Activated CD8-positive, alpha-beta T cell treated with anti-CD3 and anti-CD28 coated beads, Interleukin-2, amount 10 ng/mL, durations not matched to agents 7 days and 5 days (primary cell): ENCODE measurements at regions not wholly inside any gene's neighbourhood (a gene's known extent, or its start where the extent isn't known, plus 50 kb on each side); places are given as distances from the start of the nearest gene placed in this dataset.

Experiments
- ATAC-seq: fragments of 150-1000 bp; cut with Tn5 transposase; one replicate; pipeline ENCODE4 v1.10.0; 2021; ENCODE audit warnings: moderate library complexity
- CTCF ChIA-PET: fragments of 350-600 bp; sonication (Branson Sonifier 250); formaldehyde crosslinking; loops from one replicate; lab custom pipeline; 2021; ENCODE audit warnings: antibody characterized with exemption; lab: Charles Lee
- POLR2A ChIA-PET: fragments of 350-600 bp; sonication (Branson Sonifier 250); formaldehyde crosslinking; loops from one replicate; lab custom pipeline; 2021; ENCODE audit warnings: antibody characterized with exemption; lab: Charles Lee
- DNase-seq: peaks from one replicate; pipeline ENCODE4 v3.0.0-alpha.2; 2020
- H3K27ac Mint-ChIP-seq: one replicate; pipeline ENCODE4 v1.8.0; 2021; ENCODE audit warnings: mild to moderate bottlenecking, mixed read lengths
- H3K27me3 Mint-ChIP-seq: one replicate; pipeline ENCODE4 v1.8.0; 2021; ENCODE audit warnings: low read depth, mixed read lengths
- H3K36me3 Mint-ChIP-seq: one replicate; pipeline ENCODE4 v1.8.0; 2021; ENCODE audit warnings: low read depth, mixed read lengths
- H3K4me1 Mint-ChIP-seq: one replicate; pipeline ENCODE4 v1.8.0; 2021; ENCODE audit warnings: low read depth, mixed read lengths
- H3K4me3 Mint-ChIP-seq: one replicate; pipeline ENCODE4 v1.8.0; 2021; ENCODE audit warnings: mild to moderate bottlenecking, mixed read lengths
- H3K9me3 Mint-ChIP-seq: one replicate; pipeline ENCODE4 v1.8.0; 2022; ENCODE audit warnings: mixed read lengths; ENCODE audit not compliant: insufficient read depth

DNA sequence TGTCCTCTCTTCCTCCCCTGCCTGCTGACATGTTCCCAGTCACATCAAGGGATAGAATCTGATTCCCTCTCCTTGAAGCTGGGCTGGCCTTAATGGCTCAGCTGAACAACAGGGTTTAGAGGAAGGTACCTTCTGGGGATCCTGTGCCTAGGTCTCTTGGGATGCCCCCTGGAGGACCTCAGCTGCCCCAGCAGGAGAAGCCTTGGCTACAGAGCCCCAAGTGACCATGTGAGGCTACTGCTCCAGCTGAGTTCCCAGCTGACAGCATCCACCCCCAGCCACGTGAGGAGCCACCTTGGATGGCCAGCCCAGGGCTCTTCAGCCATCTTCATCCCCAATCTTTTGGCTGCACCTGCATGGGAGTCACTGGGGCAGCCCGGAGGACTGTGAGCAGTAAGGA lies 1499.3 kb downstream of the TBC1D22A start:
- no peak overlapping the region for H3K4me3 Mint-ChIP-seq
- no peaks in the 10 kb centered on the region for H3K4me1 Mint-ChIP-seq
- H3K27ac Mint-ChIP-seq = no peak overlapping the region
- no peaks in the 10 kb centered on the region for H3K27me3 Mint-ChIP-seq
- ATAC-seq (no peak), DNase-seq (no peak)
- ChIA-PET CTCF (no interaction called here), POLR2A (no interaction called here)
- H3K36me3 Mint-ChIP-seq = no peaks in the 10 kb centered on the region
- H3K9me3 Mint-ChIP-seq = no peaks in the 10 kb centered on the region

DNA sequence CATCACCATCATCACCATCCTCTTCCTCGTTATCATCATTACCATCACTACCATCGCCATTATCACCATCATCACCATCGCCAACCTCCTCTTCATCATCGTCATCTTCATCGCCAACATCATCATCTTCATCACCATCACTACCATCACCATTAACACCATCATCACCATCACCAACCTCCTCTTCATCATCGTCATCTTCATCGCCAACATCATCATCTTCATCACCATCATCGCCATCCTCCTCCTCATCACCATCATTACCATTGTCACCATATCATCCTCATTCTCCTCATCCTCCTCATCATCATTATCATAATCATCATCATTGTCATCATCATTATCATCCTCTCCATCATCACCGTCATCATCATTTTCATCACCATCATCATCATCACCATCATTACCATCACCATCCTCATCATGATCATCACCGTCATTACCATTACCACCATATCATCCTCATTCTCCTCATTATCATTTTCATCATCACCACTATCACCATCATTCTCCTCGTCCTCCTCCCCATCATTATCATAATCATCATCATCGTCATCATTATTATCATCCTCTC lies 1498.7 kb downstream of the TBC1D22A start:
- no peaks in the 10 kb centered on the region for H3K36me3 Mint-ChIP-seq
- H3K27me3 Mint-ChIP-seq = no peaks in the 10 kb centered on the region
- ATAC-seq (no peak), DNase-seq (no peak)
- POLR2A ChIA-PET = no interaction called here
- CTCF ChIA-PET = no interaction called here
- no peak overlapping the region for H3K27ac Mint-ChIP-seq
- no peaks in the 10 kb centered on the region for H3K4me1 Mint-ChIP-seq
- H3K4me3 Mint-ChIP-seq = no peak overlapping the region
- H3K9me3 Mint-ChIP-seq = no peaks in the 10 kb centered on the region

DNA sequence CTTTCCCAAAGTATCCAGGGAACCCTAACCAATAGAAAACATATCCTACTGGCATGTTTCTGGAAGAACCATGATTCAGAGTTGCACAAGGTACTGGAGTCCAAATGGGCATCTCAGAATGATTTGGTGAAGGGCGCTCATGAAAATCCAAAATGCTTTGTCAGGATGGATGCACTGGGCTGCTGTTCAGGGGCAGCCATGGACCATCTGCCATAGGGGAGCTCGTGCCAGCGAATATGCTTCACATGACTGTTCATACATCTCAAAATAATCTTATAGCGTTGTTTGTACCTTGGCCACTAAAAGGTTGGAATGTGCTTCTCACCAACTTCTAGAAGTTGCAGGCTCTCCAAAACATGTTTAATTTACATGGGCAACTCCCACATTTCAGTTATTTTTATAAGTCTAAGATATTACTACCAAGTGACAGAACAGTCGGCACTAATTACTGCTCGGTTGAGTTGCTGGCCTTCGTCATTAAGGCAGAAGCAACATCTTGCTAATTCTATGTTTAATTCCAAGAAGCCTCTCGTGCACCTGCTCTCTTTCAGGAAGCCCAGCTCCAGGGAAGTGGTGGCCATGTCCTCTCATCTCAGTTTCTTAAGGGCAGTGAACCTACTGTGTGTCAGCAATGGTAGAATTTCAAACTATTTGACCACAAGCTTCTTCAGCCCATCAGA lies 1497.7 kb downstream of the TBC1D22A start:
- DNase-seq (no peak), ATAC-seq (no peak)
- Mint-ChIP-seq H3K27ac (no peak overlapping the region), H3K4me1 (no peaks in the 10 kb centered on the region), H3K36me3 (no peaks in the 10 kb centered on the region), H3K27me3 (no peaks in the 10 kb centered on the region), H3K4me3 (no peak overlapping the region), H3K9me3 (no peaks in the 10 kb centered on the region)
- ChIA-PET CTCF (no interaction called here), POLR2A (no interaction called here)

DNA sequence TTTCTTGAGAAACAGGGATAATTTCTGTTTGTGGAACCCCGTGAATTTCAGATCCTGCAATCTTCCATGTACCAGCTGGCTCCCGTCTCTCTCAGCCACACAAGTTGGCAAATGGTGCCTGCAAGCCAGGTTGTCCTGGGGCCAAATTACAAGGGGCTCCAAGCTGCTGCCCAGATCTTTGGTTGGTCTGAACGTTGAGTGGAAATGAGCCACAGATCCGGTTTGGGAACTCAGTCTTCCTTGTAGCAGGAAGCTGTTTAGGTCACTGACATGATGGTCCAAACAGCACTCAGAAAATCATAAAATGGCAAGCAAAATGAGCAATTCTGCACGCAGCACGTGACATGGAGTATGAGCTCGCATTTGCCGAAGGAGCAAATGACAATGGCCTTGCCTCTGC lies 1496.4 kb downstream of the TBC1D22A start:
- POLR2A ChIA-PET = no interaction called here
- no peak overlapping the region for H3K27ac Mint-ChIP-seq
- no peaks in the 10 kb centered on the region for H3K27me3 Mint-ChIP-seq

DNA sequence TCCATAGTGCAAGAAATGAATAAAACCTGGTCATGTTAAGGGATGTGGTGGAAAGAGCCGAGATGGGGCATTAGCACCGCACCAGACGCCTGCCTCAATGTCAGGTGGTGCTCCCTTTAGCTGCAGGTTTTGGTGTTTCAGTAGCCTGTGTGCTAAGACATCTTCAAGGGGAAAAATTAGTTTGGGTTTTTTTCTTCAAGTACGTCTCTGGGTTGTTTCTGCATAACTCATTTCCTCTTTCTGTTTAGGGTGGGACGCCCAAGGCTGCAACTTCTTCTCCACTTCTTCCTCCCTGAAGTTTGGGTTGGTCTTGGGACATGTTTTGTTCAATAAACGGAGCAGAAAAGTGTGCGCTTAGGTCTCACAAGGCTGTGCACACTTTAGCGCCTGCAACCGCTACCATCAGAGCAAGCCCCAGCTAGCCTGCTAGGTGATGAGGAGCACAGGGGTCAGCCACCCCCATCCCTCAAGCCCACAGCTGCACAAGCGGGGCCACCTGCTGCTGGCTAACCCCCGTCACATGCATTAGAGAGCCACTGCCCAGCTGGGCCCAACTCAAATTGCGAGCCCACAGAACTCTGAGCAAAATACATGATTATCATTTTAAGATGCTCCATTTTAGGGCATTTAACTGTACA lies 1495.7 kb downstream of the TBC1D22A start:
- Mint-ChIP-seq H3K4me3 (no peak overlapping the region), H3K4me1 (no peaks in the 10 kb centered on the region), H3K9me3 (no peaks in the 10 kb centered on the region), H3K36me3 (no peaks in the 10 kb centered on the region), H3K27ac (no peak overlapping the region), H3K27me3 (no peaks in the 10 kb centered on the region)
- ATAC-seq = no peak
- DNase-seq = no peak
- POLR2A ChIA-PET = no interaction called here
- CTCF ChIA-PET = no interaction called here

More for the DNA sequence above, 1496.4 kb downstream of the TBC1D22A start:
- Mint-ChIP-seq H3K4me3 (no peak overlapping the region), H3K36me3 (no peaks in the 10 kb centered on the region), H3K9me3 (no peaks in the 10 kb centered on the region), H3K4me1 (no peaks in the 10 kb centered on the region)
- CTCF ChIA-PET = no interaction called here
- ATAC-seq = no peak
- DNase-seq = no peak

DNA sequence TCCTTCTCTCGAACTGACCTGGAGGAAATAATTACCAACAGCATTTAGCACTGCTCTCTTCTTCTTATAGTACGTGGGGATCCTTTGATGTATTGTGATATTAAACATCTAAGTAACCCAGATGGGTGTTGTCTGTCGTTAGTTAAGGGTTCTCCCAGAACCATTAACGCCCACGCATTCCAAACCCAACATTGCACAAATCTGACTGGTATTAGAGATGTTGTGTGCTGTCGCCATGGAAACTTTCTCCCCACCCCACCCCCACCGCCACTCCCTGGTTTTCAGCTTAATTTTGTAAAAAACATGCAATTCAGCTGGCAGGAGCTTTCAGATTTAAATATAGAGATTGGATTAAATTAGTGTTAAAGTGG lies 1495.2 kb downstream of the TBC1D22A start:
- ATAC-seq = no peak

DNA sequence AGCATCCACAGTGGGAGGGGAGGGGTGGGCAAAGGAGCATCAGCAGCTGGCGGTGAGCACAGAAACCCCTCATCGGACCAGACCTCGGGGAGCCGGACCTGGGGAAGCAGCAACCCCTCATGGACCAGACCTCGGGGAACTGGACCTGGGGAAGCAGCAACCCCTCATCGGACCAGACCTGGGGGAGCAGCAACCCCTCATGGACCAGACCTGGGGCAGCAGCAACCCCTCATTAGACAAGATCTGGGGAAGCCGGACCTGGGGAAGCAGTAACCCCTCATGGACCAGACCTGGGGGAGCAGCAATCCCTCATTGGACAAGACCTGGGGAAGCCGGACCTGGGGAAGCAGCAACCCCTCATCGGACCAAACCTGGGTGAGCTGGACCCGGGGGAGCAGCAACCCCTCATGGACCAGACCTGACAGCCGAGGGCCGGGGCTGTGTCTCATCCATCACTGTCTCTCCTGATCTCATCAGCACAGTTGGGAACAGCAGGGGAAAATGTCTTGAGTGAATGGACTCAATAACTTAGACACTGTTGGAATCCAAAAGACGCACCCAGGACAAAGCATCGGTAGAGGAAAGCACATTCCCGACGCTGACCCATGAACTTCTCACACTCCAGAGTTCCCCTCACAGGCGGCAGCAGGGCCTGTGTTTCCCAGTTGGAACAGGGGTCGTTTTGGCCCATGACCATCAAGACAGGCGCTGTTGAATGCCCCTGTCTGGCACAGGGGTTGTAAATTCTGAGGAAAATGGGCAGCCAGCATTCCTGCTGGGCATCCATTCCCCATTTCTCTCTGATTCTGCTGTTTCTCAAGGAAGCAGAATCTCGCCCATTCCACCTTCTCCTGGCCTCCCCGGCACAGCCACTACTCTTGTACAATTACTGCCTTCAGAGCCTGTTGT lies 1494.6 kb downstream of the TBC1D22A start:
- Mint-ChIP-seq H3K27me3 (no peaks in the 10 kb centered on the region), H3K4me3 (no peak overlapping the region), H3K36me3 (no peaks in the 10 kb centered on the region), H3K9me3 (no peaks in the 10 kb centered on the region), H3K27ac (no peak overlapping the region), H3K4me1 (no peaks in the 10 kb centered on the region)
- POLR2A ChIA-PET = no interaction called here
- DNase-seq (no peak), ATAC-seq (no peak)
- CTCF ChIA-PET = no interaction called here

More for the DNA sequence above, 1495.2 kb downstream of the TBC1D22A start:
- Mint-ChIP-seq H3K4me3 (no peak overlapping the region), H3K36me3 (no peaks in the 10 kb centered on the region), H3K4me1 (no peaks in the 10 kb centered on the region), H3K9me3 (no peaks in the 10 kb centered on the region), H3K27me3 (no peaks in the 10 kb centered on the region), H3K27ac (no peak overlapping the region)
- CTCF ChIA-PET = no interaction called here
- no peak for DNase-seq
- POLR2A ChIA-PET = no interaction called here

DNA sequence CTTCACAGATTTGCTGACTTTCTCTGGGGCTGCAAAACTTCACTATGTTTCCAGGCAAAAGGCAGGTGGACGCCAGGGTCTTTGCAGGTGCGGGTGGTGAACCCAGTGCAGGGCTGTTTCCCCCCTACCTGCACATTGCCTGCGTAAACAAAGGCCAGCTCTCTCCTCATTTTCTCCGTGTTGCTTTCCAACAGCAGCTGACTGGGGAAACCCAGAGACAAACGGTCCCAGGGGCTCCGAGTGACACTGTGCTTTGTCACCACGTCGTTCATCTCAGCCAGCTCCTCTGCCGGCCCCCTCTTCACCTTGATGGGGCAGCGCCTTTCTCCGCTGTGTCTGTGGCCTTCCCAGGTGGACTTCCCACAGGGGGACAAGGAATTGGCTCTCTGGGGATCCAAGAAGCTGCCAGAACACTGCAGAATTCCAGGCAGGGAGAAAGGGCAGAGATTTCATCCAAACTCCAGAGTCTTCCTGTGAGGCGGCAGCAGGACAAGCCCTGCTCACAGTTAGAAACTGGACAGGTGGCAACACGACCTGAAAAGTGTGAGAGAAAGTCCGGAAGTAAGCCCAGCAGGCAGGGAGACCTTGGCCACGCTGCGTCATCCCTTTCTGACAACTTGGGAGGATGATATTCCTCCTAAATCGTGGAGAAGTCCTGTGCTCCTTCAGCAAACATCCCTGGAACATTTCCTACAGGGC lies 1493.7 kb downstream of the TBC1D22A start:
- H3K4me3 Mint-ChIP-seq = no peak overlapping the region
- ATAC-seq (no peak), DNase-seq (no peak)
- no peaks in the 10 kb centered on the region for H3K27me3 Mint-ChIP-seq
- ChIA-PET CTCF (no interaction called here), POLR2A (no interaction called here)
- no peaks in the 10 kb centered on the region for H3K36me3 Mint-ChIP-seq
- no peak overlapping the region for H3K27ac Mint-ChIP-seq
- no peaks in the 10 kb centered on the region for H3K9me3 Mint-ChIP-seq
- no peaks in the 10 kb centered on the region for H3K4me1 Mint-ChIP-seq

DNA sequence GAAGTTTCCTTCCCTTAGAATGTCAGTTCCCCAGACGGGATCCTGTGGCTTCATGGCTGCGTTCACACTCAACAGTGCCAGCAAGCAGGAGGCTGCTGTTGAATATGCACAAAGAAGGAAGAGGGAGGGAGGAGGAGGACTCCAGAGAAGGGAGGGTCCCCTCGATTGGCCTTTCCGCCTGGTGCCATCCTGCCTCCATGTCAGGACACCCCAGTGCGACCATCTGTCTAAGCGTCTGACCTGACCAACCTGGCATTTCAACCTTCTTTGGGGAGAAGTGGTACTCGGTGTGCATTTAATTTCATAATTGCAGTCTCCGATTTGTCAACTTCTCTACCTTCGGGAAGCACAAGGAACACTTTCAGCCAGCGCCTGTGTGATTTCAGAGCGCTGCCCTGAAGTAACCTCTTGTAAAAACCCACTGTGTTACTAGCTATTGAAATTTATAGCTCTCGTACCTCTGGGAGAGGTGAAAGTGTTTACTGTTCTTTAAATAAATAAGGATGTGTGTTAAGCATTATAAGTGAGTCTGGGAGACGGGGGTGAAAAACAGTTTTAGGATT lies 1491.9 kb downstream of the TBC1D22A start:
- ChIA-PET CTCF (no interaction called here), POLR2A (no interaction called here)
- H3K27me3 Mint-ChIP-seq = no peaks in the 10 kb centered on the region
- H3K9me3 Mint-ChIP-seq = no peaks in the 10 kb centered on the region
- ATAC-seq (no peak), DNase-seq (no peak)
- H3K36me3 Mint-ChIP-seq = no peaks in the 10 kb centered on the region
- no peak overlapping the region for H3K27ac Mint-ChIP-seq
- H3K4me1 Mint-ChIP-seq = no peaks in the 10 kb centered on the region
- H3K4me3 Mint-ChIP-seq = no peak overlapping the region

DNA sequence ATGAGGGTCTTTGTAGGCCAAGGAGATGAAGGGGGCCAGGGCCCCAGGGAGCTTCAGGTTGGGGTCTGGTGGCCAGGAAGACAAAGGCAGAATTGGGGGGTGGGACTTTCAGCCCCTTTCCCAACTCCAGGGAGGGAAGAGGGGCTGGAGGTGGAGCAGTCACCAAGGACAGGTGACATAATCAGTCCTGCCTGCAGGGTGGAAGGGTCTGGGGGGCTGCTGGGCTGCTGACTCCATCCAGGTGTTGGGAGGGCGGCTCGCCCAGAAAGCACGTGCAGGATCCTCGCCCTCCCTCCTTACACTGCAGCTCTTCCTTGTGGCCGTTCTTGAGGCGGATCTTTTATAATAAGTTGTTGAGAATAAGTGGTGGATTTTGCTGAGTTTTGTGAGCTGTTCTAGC lies 1491.1 kb downstream of the TBC1D22A start:
- Mint-ChIP-seq H3K4me1 (no peaks in the 10 kb centered on the region), H3K27me3 (no peaks in the 10 kb centered on the region), H3K4me3 (no peak overlapping the region), H3K36me3 (no peaks in the 10 kb centered on the region), H3K27ac (no peak overlapping the region), H3K9me3 (no peaks in the 10 kb centered on the region)
- ChIA-PET CTCF (no interaction called here), POLR2A (no interaction called here)
- ATAC-seq (no peak), DNase-seq (no peak)

DNA sequence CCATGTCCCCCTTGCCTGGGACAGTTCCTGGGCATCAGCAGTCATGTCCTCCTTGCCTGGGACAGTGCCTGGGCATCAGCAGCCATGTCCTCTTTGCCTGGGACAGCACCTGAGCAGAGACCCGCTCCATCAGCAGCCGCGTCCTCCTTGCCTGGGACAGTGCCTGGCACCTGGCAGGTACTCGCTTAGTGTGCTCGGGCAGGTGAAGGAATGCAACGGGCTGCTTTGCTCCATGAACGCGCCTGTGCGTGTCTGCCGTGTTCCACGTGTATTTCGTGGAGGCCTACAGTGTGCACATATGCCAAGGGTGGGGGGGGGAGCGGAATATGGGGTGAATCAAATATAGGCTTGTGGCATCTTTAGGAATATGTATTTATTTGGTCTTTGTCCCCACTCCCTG lies 1490.7 kb downstream of the TBC1D22A start:
- H3K27me3 Mint-ChIP-seq = no peaks in the 10 kb centered on the region
- ATAC-seq (no peak), DNase-seq (no peak)
- no peak overlapping the region for H3K4me3 Mint-ChIP-seq
- H3K9me3 Mint-ChIP-seq = no peaks in the 10 kb centered on the region
- POLR2A ChIA-PET = no interaction called here
- no peaks in the 10 kb centered on the region for H3K4me1 Mint-ChIP-seq
- CTCF ChIA-PET = no interaction called here
- no peak overlapping the region for H3K27ac Mint-ChIP-seq
- H3K36me3 Mint-ChIP-seq = no peaks in the 10 kb centered on the region
